WTC11 (cell line): ENCODE measurements at regions not wholly inside any gene's neighbourhood (a gene's known extent, or its start where the extent isn't known, plus 50 kb on each side); places are given as distances from the start of the nearest gene placed in this dataset.

Experiments used
- CREB1 ChIP-seq: sonication (generic); formaldehyde crosslinking; IDR thresholded peaks from 2 replicates; pipeline ENCODE4 v1.8.0; 2023; ENCODE audit warnings: mild to moderate bottlenecking, missing genetic modification reagents
- FOXJ3 ChIP-seq: sonication (generic); formaldehyde crosslinking; IDR thresholded peaks from 2 replicates; pipeline ENCODE4 v1.9.0; 2021; ENCODE audit warnings: missing genetic modification reagents, mild to moderate bottlenecking, borderline replicate concordance
- GABPB1 ChIP-seq: sonication (generic); formaldehyde crosslinking; IDR thresholded peaks from 2 replicates; pipeline ENCODE4 v1.8.1; 2023; ENCODE audit warnings: mild to moderate bottlenecking, missing genetic modification reagents
- GTF2I ChIP-seq: fragments of 250-450 bp; sonication (Bioruptor Pico); conservative IDR thresholded peaks from 2 replicates; pipeline ENCODE4 v1.4.0; 2021; ENCODE audit warnings: mild to moderate bottlenecking
- KAT7 ChIP-seq: sonication (generic); formaldehyde crosslinking; IDR thresholded peaks from 2 replicates; pipeline ENCODE4 v1.8.1; 2023; ENCODE audit warnings: missing genetic modification reagents, mild to moderate bottlenecking, borderline replicate concordance
- NFYB ChIP-seq: sonication (generic); formaldehyde crosslinking; conservative IDR thresholded peaks from 2 replicates; pipeline ENCODE4 v1.8.0; 2022; ENCODE audit warnings: low read depth, missing genetic modification reagents
- OVOL2 ChIP-seq: fragments of 250-450 bp; sonication (Bioruptor Pico); IDR thresholded peaks from 2 replicates; pipeline ENCODE4 v1.9.0; 2021; ENCODE audit warnings: mild to moderate bottlenecking, borderline replicate concordance
- ZBTB21 ChIP-seq: sonication (generic); formaldehyde crosslinking; IDR thresholded peaks from 2 replicates; pipeline ENCODE4 v1.8.1; 2023; ENCODE audit warnings: mild to moderate bottlenecking, missing genetic modification reagents, borderline replicate concordance
- TF ChIP-seq, protein P1 (sequence below): fragments of 200-600 bp; IDR thresholded peaks from 2 replicates; pipeline ENCODE4 v1.8.0; 2022; ENCODE audit warnings: antibody characterized with exemption
- TF ChIP-seq, protein P2 (sequence below): sonication (generic); formaldehyde crosslinking; IDR thresholded peaks from 2 replicates; pipeline ENCODE4 v1.8.1; 2022; ENCODE audit warnings: low read depth, missing genetic modification reagents, borderline replicate concordance
- TF ChIP-seq, protein P3 (sequence below): sonication (generic); formaldehyde crosslinking; conservative IDR thresholded peaks from 2 replicates; pipeline ENCODE4 v1.8.1; 2022; ENCODE audit warnings: mild to moderate bottlenecking, missing genetic modification reagents

DNA sequence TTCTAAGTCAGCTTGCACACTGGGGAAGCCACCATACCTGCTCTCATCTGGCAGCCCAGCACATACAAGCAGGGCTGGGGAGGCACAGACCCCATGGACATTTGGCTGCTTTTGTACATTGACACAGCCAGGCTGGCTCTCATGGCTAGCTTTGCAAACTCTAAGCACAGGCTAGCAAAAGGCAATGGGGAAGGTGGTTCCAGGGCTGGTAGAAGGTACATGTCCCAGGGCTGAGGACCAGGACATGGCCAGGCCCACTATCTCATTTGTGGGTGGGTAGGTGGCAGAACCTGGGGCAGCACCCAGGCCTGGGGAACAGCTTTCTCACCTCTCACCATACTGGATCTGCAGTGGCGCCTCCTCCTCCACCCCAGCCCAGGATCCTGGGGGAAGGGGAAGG lies 90.9 kb downstream of the HS1BP3 start:
- TF ChIP-seq, protein P1, sequence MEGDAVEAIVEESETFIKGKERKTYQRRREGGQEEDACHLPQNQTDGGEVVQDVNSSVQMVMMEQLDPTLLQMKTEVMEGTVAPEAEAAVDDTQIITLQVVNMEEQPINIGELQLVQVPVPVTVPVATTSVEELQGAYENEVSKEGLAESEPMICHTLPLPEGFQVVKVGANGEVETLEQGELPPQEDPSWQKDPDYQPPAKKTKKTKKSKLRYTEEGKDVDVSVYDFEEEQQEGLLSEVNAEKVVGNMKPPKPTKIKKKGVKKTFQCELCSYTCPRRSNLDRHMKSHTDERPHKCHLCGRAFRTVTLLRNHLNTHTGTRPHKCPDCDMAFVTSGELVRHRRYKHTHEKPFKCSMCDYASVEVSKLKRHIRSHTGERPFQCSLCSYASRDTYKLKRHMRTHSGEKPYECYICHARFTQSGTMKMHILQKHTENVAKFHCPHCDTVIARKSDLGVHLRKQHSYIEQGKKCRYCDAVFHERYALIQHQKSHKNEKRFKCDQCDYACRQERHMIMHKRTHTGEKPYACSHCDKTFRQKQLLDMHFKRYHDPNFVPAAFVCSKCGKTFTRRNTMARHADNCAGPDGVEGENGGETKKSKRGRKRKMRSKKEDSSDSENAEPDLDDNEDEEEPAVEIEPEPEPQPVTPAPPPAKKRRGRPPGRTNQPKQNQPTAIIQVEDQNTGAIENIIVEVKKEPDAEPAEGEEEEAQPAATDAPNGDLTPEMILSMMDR, result no peak
- TF ChIP-seq, protein P2, sequence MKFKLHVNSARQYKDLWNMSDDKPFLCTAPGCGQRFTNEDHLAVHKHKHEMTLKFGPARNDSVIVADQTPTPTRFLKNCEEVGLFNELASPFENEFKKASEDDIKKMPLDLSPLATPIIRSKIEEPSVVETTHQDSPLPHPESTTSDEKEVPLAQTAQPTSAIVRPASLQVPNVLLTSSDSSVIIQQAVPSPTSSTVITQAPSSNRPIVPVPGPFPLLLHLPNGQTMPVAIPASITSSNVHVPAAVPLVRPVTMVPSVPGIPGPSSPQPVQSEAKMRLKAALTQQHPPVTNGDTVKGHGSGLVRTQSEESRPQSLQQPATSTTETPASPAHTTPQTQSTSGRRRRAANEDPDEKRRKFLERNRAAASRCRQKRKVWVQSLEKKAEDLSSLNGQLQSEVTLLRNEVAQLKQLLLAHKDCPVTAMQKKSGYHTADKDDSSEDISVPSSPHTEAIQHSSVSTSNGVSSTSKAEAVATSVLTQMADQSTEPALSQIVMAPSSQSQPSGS (CRISPR knock-in tag), result no peak
- TF ChIP-seq CREB1 (CRISPR knock-in tag) (no peak), OVOL2 (CRISPR knock-in tag) (no peak), KAT7 (CRISPR knock-in tag) (no peak), GTF2I (CRISPR knock-in tag) (no peak), NFYB (CRISPR knock-in tag) (no peak), FOXJ3 (CRISPR knock-in tag) (no peak), ZBTB21 (CRISPR knock-in tag) (no peak), GABPB1 (CRISPR knock-in tag) (no peak)
- TF ChIP-seq, protein P3, sequence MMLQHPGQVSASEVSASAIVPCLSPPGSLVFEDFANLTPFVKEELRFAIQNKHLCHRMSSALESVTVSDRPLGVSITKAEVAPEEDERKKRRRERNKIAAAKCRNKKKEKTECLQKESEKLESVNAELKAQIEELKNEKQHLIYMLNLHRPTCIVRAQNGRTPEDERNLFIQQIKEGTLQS (CRISPR knock-in tag), result no peak
